GM21515 (cell line): ENCODE measurements at regions not wholly inside any gene's neighbourhood (a gene's known extent, or its start where the extent isn't known, plus 50 kb on each side); places are given as distances from the start of the nearest gene placed in this dataset.

Source experiments
- ATAC-seq: cut with Tn5 transposase; IDR thresholded peaks from one replicate; pipeline ENCODE4 v1.9.1; 2021; ENCODE audit not compliant: unreplicated experiment

GRCh38 chr3:83302091-83302490, 1540.6 kb upstream of the GBE1 start:
- no peak for ATAC-seq

GRCh38 chr3:83317605-83318004, 1556.2 kb upstream of the GBE1 start:
- ATAC-seq = no peak

GRCh38 chr3:83320726-83321125, 1559.3 kb upstream of the GBE1 start:
- ATAC-seq = no peak

- no peak for ATAC-seq
Measured at GRCh38 chr3:83321457-83321856, 1560.0 kb upstream of the GBE1 start.

- no peak for ATAC-seq
Measured at GRCh38 chr3:83321891-83322290, 1560.4 kb upstream of the GBE1 start.

GRCh38 chr3:83354205-83354604, 1592.8 kb upstream of the GBE1 start:
- no peak for ATAC-seq

GRCh38 chr3:83393276-83393675, 1565.5 kb upstream of the CADM2 start:
- no peak for ATAC-seq

- ATAC-seq = no peak
Measured at GRCh38 chr3:83403927-83404326, 1554.9 kb upstream of the CADM2 start.

GRCh38 chr3:83426300-83426699, 1532.5 kb upstream of the CADM2 start:
- no peak for ATAC-seq

- no peak for ATAC-seq
Measured at GRCh38 chr3:83434880-83435587, 1523.8 kb upstream of the CADM2 start.

- no peak for ATAC-seq
Measured at GRCh38 chr3:83438188-83438587, 1520.6 kb upstream of the CADM2 start.

- no peak for ATAC-seq
Measured at GRCh38 chr3:83453056-83453455, 1505.7 kb upstream of the CADM2 start.

- no peak for ATAC-seq
Measured at GRCh38 chr3:83454353-83454752, 1504.4 kb upstream of the CADM2 start.

- no peak for ATAC-seq
Measured at GRCh38 chr3:83457551-83457950, 1501.2 kb upstream of the CADM2 start.

GRCh38 chr3:83460052-83460451, 1498.7 kb upstream of the CADM2 start:
- ATAC-seq = no peak

GRCh38 chr3:83461411-83461810, 1497.4 kb upstream of the CADM2 start:
- ATAC-seq = no peak

GRCh38 chr3:83477563-83477962, 1481.2 kb upstream of the CADM2 start:
- ATAC-seq = no peak

GRCh38 chr3:83482402-83483070, 1476.3 kb upstream of the CADM2 start:
- ATAC-seq = no peak

GRCh38 chr3:83496462-83496861, 1462.3 kb upstream of the CADM2 start:
- no peak for ATAC-seq

GRCh38 chr3:83498361-83499016, 1460.3 kb upstream of the CADM2 start:
- ATAC-seq = no peak

- ATAC-seq = no peak
Measured at GRCh38 chr3:83500422-83500821, 1458.4 kb upstream of the CADM2 start.

GRCh38 chr3:83500931-83501330, 1457.9 kb upstream of the CADM2 start:
- ATAC-seq = no peak
